PFSK-1 (cell line): ENCODE measurements at regions not wholly inside any gene's neighbourhood (a gene's known extent, or its start where the extent isn't known, plus 50 kb on each side); places are given as distances from the start of the nearest gene placed in this dataset.

ENCODE experiments used
- FOXP2 ChIP-seq: optimal IDR thresholded peaks from 2 replicates; pipeline ENCODE3; 2011; ENCODE audit warnings: borderline replicate concordance, control low read depth, inconsistent platforms; ENCODE audit not compliant: insufficient read depth; ENCODE audit errors: extremely low read length, extremely low read depth
- POLR2AphosphoS5 ChIP-seq: IDR thresholded peaks from 2 replicates; pipeline ENCODE4 v1.6.1; 2012; ENCODE audit warnings: low read depth, mild to moderate bottlenecking, control low read depth, low read length, moderate library complexity
- REST ChIP-seq, 2 experiments: IDR thresholded peaks; 2 replicates each; pipeline versions ENCODE4 v1.6.1 to v1.8.0; 2011 to 2012; ENCODE audit warnings: low read depth in 2 of 2, low read length in 2 of 2, control low read depth in 1 of 2, inconsistent platforms in 1 of 2, mild to moderate bottlenecking in 1 of 2, moderate library complexity in 1 of 2; ENCODE audit not compliant: insufficient read depth in 1 of 2
- SIN3A ChIP-seq: IDR thresholded peaks from 2 replicates; pipeline ENCODE4 v1.6.1; 2012; ENCODE audit warnings: mild to moderate bottlenecking, low read length, moderate library complexity, borderline replicate concordance; ENCODE audit not compliant: insufficient read depth
- TAF1 ChIP-seq: IDR thresholded peaks from 2 replicates; pipeline ENCODE4 v1.6.1; 2012; ENCODE audit warnings: low read length, control low read depth, borderline replicate concordance; ENCODE audit not compliant: insufficient read depth

- TF ChIP-seq SIN3A, result no peak
- no peak for TF ChIP-seq TAF1
- TF ChIP-seq REST (IDR thresholded peaks at IDR 0.05; ENCODE audit: insufficient read depth in 1 of 2, low read depth in 2 of 2, low read length in 2 of 2), result no peak
- no peak for TF ChIP-seq FOXP2
- TF ChIP-seq POLR2AphosphoS5, result no peak
Measured at GRCh38 chr13:34696741-34697140, 245.3 kb upstream of the NBEA start.

DNA sequence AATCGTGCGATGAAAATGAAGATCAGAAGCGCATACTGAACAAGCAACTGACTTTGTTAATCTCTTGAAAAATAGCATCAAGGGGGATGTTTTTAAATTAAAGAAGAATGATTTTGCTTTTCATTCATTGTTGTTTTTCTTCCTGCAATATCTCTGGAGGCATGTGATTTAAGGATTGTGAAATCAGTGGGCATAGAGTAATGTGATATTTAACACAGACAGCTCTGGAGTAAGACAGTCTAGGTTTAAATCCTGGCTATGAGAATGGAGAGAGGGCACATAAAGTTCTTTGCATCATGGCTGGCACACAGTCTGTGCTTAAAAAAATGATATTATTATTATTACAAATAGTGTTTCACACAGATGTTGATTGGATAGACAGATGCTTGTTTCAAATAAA, 243.1 kb upstream of the NBEA start:
- TF ChIP-seq TAF1, result no peak
- TF ChIP-seq REST (IDR thresholded peaks at IDR 0.05; ENCODE audit: insufficient read depth in 1 of 2, low read depth in 2 of 2, low read length in 2 of 2), result no peak
- TF ChIP-seq SIN3A, result no peak
- no peak for TF ChIP-seq FOXP2
- TF ChIP-seq POLR2AphosphoS5, result no peak

DNA sequence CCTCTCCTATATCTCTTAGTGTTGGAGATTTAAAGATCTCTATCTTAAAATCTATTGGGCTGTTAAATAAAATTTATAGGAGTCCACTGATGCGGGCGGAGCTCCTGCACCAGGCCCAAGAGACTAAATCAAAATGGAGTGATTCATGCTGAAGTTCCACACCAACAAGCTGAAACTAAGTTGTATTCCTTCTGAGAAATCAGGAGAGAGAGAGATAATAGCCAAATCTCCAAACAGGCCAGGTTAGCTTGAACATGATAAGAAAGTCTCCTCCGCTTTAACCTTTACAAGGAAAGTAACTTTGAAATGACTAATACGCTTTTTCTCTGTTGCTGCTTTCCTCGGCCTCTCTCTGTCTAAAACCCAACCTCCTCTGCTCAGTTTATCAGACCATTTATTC, 241.9 kb upstream of the NBEA start:
- TF ChIP-seq FOXP2, result no peak

- TF ChIP-seq FOXP2 (no peak), TAF1 (no peak), REST (IDR thresholded peaks at IDR 0.05; ENCODE audit: insufficient read depth in 1 of 2, low read depth in 2 of 2, low read length in 2 of 2) (no peak), POLR2AphosphoS5 (no peak), SIN3A (no peak)
Measured at GRCh38 chr13:34701919-34702318, 240.2 kb upstream of the NBEA start.

GRCh38 chr13:34708566-34709313, 233.3 kb upstream of the NBEA start:
- TF ChIP-seq FOXP2 (no peak), SIN3A (no peak), REST (IDR thresholded peaks at IDR 0.05; ENCODE audit: insufficient read depth in 1 of 2, low read depth in 2 of 2, low read length in 2 of 2) (no peak), TAF1 (no peak), POLR2AphosphoS5 (no peak)
